Right renal pelvis (tissue), 4 donors: ENCODE measurements at regions not wholly inside any gene's neighbourhood (a gene's known extent, or its start where the extent isn't known, plus 50 kb on each side); places are given as distances from the start of the nearest gene placed in this dataset.
"Not testable (repeated sequence)": the region's sequence is repeated elsewhere in the genome, so short reads cannot be mapped to it uniquely, and the experiment has no call there.

Experiments used
- DNase-seq, 4 donors: peaks; one replicate each; pipeline ENCODE4 v3.0.0-alpha.2; 2013; ENCODE audit warnings: low read depth in 4 of 4, low spot score in 3 of 4, missing footprints in 1 of 4

DNA sequence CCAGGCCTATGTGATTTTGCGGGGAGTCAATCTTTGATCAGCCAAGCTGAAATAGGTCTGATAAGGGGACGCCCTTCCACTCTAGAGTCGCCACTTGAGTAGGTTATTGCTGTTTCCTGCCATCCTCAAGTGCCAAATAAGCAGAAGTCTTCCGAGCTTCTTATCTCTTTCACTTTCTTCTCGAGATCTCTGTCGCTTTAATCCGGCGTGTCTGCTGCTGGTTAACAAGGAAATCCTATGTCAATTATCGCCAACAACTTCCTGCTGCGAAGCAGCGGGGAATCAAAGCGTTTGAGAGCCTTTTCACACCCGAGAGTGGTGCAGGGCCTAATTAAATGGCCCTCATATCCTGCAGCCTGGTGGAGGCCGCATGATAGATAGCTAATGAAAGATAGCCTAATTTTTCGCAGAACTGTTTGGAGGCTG is 215.9 kb downstream of the RAB11FIP2 start:
- no peak for DNase-seq

DNA sequence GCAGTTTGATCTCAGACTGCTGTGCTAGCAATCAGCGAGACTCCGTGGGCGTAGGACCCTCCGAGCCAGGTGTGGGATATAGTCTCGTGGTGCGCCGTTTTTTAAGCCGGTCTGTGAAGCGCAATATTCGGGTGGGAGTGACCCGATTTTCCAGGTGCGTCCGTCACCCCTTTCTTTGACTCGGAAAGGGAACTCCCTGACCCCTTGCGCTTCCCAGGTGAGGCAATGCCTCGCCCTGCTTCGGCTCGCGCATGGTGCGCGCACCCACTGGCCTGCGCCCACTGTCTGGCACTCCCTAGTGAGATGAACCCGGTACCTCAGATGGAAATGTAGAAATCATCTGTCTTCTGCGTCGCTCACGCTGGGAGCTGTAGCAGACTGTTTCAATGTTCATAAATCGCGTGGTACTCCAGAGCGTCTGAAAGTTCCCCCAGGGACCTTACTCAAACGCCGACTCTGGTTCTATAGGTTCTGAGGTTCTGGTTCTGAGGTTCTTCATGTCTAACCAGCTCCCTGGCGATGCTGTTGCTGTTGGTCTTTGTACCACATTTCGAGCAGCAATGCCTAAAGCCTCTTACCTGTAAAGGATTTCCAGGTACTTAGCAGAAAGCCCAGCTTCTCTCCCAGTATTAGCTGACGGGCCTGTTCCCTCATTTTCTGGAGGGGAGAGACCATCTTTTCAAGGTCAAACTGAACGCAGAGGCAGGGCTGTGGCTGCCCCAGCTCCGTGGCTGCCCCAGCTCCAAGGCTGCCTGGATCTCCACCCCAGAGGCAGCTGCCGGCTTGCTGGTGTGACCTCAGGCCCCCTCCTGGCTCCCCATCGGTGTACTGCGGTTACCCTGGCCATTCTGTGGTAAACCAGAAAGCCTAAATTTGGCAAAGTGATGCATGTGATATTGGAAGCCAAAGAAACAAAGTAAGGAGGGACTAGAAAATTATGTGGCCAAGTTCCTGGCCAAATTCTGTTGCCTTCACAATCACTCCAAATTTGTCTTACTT is 207.9 kb downstream of the RAB11FIP2 start:
- DNase-seq = not testable (repeated sequence)

DNA sequence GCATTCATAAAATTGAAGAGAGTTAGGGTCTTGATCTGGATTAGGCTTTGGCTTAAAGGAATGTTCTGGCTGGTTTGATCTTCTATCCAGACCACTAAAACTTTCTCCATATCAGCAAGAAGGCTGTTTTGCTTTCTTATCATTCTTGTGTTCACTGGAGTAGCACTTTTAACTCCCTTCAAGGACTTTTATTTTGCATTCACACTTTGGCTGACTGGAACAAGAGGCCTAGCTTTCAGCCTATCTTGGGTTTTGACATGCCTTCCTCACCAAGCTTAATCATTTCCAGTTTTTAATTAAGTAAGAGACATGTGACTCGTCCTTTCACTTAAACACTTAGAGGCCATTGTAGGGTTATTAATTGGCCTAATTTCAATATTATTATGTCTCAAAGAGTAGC is 190.3 kb downstream of the RAB11FIP2 start:
- DNase-seq = not testable (repeated sequence)

DNA sequence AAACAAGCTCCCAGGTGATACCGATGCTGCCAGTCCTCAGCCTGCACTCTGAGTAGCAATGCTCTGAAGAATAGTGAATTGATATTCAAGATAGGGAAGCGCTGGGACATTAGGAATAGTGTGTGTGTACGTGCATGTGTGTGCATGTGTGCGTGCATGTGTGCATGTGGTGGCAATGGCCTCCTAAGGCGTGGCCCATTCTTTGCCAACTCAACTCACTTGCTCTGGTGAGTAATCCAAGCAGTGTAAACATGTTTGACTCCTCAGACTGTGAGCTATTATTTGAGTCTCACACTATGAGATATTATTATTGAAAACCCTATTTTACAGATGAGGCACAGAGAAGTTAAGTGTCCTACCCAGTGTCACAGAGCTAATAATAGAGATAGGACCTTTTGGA is 186.6 kb downstream of the RAB11FIP2 start:
- no peak for DNase-seq

DNA sequence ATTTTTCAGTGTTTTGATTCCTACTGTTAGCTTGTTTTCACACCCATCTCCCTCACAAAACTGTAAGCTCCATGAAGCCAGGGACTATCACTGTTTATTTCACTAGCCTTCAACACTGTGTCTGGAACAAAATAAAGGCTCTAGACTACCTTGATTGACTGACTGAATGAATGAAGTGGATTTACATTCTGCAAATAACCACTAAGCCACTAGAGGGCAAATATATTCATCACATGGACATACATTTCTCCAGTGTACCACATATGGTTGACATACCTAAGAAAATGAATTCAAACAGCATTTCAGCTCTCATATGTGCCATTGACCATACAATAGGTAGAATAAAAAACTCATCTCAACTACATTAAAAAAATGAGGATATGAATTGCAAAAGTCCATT is 185.9 kb downstream of the RAB11FIP2 start:
- no peak for DNase-seq

DNA sequence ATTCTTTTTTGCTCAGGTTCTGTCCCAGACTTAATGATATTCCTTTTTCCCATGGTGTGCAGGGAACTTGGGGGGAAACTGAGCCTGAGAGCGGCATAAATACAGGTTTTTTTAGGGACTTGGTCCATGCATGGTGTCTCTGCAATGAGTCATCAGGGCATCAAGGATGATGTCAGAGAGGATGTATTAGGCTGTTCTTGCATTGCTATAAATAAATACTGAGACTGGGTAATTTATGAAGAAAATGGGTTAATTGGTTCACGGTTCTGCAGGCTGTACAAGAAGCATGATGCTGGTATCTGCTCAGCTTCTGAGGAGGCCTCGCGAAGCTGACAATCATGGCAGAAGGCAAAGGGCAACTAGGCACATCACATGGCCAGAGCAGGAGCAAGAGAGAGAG is 185.4 kb downstream of the RAB11FIP2 start:
- no peak for DNase-seq

DNA sequence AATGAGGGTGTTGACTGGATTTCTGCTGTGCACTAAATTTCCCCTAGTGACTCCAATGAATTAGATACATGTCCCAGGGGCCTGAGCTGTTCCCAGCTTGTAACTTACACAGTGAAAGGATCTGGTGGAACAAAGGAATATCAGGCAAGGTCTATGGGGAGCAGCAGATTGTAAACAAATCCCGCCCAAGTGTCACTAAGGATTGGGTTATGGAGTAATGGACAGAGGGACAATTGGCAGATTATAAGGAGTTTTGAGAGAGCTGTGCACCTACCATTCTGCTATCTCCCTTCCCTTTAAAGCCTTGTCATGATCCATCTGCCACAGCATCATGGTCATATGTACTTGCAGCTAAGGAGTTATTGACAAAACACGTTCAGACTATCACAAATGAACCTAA is 183.0 kb downstream of the RAB11FIP2 start:
- no peak for DNase-seq

DNA sequence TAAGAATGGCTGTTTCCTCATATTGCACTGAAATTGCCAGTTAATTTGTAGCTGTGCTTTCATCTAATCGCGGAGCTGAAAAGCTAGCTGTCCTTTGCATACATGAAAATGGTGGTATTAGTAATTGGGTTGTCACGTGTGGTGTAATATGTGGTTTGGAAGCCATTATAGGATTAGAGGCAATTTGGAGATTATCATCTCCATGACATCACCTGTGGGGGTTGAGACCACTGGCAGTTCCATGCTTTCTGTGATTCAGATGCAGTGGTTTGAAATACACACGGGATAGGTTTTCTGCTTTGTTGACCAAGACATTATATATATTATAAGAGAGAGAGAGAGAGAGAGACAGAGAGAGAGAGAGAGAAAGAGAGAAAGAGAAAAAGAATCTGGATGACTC is 180.8 kb downstream of the RAB11FIP2 start:
- DNase-seq = no peak

DNA sequence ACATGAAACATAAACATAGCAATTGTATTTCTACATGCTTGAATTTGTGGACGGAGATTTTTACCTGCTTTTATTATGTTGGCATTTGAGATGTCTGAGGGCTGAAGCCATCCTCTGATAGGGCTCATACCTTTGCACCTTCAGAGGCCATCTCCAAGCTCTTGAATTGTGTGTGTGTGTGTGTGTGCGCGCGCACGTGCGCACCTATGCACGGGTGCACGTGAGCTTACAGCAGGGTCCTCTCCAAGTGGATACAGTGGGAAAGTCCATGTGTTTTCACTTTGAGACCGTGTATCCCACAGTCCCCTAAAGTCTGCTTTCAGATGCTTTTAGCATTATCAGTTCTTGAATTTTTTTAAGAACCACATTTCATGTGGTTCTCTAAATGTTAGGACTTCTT is 178.6 kb downstream of the RAB11FIP2 start:
- DNase-seq = no peak

DNA sequence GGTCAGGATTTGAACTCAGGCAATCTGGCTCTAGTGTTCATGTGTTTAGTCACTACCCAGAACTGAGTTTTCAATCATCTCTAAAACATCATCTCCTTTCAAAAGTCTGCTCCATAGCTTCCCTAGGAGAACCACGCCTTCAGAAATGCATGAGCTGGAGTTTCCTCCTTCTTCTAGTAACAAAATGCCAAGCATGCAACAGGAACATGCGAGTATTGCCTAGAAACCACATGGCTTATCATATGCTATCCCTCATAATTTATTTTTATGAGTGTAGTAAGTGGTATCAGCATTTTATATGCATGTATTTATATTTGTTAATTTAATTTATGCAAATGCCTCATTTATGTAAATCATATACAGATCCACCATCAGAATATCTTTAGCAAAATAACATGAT is 170.9 kb downstream of the RAB11FIP2 start:
- no peak for DNase-seq

DNA sequence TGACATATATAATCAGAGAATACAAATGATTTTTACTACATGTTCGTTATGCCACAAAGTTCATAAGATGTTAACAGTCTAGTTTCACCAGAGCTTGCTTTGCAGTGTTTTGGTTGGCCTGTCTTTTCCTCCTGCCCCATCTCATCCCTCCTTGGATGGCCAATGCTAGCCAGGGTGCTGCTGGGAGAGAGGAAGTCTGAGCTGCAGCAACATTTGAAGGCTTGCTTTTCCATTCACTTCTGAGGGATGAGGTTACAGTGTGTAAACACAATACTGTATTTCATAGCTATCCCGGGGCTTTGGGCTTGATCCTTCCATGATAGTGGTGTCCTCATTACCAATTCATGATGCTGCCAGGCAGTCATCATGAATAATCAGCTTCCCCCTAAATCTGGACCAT is 170.5 kb downstream of the RAB11FIP2 start:
- DNase-seq = no peak

DNA sequence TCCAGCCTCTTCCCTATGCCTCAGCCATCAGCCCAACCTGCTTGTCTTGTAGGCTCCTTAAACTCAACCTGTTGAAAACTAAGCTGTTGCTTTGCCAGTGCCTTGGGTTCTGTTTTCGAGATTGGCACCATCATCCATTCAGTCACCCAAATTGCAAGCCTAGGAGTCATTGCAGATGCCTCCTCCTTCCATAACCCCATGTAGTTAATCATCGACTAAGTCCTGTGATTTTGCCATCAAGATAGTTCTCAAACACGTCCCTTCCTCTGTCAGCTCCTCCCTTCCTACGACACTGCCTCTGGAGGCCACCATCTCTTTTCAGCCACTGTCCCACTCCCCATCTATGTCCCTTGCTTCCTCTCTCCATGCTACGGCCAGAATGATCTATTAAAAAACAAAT is 168.1 kb downstream of the RAB11FIP2 start:
- no peak for DNase-seq

DNA sequence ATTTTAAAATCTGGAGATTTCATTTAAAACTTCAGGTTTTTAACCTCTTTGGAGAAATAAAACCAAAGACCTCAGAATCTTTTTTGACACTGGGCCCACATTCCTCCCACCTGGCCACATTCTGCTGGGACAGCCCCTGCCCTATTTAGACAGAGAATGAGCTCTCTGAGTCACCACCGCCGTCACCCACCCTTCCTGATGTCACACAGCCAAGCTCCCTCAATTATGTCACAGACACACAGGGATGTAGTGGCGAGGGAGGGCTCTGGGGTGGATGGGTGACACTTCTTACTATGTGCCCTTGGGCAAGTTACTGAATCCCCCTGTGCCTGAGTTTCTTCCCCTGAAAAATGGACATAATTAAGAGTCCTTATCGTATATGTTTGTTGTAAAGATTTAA is 162.6 kb downstream of the RAB11FIP2 start:
- DNase-seq = no peak

DNA sequence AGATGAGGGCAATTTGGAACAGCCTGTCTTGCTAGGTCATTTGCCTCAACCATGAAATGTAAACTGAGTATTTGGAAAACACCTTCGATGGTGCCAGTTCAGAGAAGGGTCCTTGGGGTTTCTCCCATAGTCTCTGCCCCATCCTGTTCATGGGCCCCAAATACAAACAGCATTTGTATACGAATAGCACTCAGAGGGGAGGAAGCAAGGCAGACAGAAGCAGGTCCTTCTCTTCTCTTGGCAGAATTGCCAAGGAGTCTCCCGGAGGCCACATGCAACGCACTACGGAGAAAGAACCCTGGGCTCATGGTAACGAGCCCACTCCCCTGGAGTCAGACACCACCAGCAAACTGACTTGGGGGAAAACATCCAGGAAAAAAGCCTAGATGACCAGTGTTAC is 162.1 kb downstream of the RAB11FIP2 start:
- DNase-seq = no peak

DNA sequence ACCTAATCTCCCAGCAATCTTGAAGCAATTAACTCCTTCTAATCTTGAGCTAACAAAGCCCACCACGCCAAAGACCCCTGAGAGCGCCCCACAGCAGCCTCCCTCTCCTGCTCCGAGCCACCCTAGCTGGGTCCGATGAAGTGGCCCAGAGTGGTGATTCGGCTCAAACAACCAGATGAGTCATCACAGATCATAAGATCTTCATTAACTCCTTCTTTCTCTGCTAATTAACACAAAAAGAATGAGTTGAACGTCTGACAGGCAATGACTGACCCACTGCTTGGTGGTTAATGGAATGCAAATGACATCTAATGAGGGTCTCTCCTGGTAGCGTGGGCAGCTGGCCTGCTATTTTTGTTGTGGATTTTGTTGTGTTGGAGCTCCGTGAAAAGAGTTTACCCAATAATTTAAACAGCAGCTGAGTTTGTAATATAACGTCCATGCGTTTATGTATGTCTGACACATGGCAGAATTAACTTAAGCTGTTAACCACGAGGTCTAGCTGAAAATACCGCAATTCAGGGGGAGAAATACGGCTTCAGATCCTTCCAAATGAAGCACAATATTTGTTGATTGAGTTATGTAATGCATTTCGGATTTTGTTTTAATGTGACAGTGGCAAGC is 161.4 kb downstream of the RAB11FIP2 start:
- no peak for DNase-seq

DNA sequence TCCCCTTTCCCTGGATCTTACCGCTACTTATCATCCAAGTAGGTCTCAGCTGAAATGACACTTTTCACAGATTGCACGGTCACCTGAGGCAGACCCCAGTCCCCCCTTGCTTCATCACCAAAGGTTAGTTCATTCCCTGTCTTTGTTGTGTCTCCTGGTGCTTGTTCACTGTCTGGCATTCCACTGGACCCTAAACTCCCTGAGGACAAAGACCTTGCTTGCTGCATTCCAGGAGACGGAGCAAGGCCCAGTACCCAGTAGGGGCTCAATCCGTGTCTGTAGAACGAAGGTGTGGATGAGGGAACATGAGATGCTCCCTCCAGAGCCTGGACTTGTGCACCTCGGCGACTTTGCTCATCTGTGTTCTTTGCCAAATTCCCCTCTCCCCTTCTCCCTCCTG is 160.0 kb downstream of the RAB11FIP2 start:
- no peak for DNase-seq

DNA sequence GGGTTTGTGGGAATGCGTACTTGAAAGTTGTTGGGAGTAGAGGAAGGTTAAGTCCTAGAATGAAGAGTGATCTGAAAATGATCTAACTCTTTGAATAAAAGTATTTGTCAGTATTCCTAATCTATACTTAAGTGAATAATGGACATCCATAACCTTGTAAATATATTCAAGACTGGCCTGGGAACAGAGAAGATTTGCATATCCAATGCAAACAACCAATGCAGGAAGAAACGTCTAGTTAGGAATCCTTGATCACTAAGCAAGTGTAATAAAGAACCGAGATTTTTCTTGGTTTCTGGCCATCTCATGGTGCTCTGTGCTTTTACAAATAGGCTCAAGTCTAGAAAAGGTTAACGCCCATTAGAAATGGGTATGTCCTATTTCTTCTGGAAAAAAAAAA is 157.1 kb downstream of the RAB11FIP2 start:
- no peak for DNase-seq

DNA sequence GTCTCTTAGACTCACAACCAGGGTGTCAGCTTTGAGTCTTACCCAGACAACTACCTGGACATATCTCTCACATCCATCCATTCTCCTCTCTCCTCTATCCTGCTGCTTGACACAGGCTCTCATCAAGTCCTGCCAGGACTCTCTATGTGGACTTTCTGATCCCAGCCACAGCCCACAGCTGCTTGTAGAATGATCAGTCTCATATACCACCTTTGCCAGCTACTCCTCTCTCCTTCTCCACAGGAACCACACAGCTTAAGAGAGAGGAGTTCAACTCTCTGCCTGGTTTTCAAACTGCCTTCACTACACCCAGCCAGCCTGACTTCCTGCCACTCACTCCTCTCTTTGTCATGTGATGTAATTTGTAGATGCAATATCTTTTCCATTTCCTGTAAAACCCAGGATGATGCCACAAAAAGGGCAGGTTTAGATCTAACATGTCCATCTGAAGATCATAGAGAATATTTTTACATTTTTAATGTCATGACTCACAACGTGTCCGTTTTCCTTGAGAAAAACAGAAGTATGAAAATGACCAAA is 154.0 kb downstream of the RAB11FIP2 start:
- DNase-seq = no peak

DNA sequence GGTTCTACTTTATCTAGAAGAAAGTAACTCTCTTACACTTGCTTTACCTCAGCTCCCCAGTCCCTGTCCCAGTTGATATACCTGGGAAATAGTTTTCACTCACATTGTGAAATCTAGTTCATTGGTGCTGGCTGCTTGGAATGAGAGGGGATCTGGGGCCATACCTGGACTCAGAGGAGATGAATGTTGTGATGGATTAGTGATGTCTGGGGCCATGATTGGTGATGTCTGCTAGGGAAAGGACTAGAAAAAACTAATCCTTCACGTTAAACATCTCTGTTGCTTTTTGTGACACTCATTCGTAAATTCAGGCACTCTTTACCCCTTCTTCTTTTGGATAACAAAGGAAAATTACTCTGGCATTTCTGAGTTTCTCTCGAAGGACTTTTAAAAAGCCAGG is 152.4 kb downstream of the RAB11FIP2 start:
- no peak for DNase-seq

DNA sequence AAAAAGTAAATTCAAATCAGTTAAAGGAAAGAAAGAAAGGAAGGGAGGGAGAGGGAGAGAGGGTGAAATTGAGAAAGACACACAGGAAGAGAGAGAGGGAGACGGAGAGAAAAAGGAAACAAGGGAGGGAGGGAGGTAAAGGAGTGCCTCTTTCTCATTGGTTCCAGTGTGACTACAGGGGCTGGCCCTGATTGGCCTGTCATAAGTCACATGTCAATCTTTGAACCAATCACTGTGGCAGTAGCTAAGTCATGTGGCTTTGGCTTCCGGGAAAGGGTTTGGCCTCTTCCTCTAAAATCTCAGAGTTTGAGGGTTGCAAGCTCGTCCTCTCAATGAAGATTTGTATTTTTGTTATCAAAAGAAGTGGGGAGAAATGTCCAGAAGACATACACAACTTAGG is 150.2 kb downstream of the RAB11FIP2 start:
- no peak for DNase-seq

DNA sequence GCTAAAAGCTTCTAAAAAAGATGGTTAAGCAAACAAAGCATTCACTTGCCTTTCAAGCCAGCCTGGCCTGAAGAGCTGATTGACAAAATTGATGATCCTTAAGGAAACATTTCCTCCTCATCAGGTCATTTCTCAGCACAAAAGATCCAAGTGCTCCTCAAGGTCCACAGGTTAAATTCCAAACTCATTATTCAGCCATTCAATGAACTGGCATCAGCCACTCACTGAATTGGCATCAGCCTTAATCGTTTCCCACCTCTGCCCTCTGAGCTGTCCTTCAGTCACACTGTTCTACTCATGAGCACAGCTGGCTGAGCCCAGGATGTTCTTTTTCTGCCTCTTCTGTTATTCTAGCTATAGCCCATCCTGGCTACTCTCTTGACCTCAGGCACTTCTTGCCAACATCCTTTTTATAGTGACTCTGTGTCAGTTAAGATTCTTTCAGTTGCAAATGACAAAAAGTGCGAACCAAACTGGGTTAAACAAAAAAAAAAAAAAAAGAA is 147.5 kb downstream of the RAB11FIP2 start:
- DNase-seq = no peak

DNA sequence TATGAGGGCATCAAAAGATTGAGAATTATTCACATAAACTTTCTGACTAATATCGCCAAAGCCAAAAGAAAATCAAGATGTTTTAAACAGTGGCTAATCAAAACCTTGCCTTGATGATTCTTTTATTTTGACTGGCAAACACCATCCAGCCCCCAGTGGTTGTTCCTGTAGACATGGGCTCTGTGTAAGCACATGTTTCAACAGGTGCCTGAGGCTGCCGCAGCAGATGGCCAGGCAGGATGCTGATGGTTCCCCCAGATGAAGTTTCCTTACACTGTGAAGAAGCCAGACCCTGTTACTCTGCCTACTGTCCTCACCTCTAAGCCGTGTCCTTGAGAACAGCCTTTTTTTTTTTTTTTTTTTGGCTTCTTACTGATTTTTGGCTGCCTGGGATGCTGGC is 146.5 kb downstream of the RAB11FIP2 start:
- no peak for DNase-seq
